ENCODE measurements at regions not wholly inside any gene's neighbourhood (a gene's known extent, or its start where the extent isn't known, plus 50 kb on each side); places are given as distances from the start of the nearest gene placed in this dataset.
"Not testable (repeated sequence)": the region's sequence is repeated elsewhere in the genome, so short reads cannot be mapped to it uniquely, and the experiment has no call there.

DNA sequence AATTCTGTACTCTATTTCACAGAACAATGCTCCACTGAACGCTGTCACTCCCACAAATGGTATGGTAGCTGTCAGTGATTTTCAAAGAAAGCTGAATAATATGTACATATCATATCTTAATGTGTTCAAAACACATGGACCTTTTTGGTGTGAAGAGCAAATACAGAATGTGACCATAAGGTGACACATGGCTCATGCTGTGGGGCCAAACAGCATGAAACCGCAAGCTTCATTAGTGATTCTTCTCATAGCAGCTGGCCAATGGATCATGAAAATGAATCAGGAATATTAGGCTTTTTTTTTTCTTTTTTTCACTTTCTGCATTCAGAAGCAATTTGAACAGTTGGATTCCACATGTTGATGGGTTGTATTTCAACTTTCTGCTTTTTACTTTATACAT lies 54.9 kb upstream of the CDH9 start:
- Histone ChIP-seq H3K4me1 (ENCODE audit: control insufficient read depth in 1 of 2, low read depth in 2 of 2) (no peaks in the 10 kb centered on the region), H3K9me3 (no peaks in the 10 kb centered on the region), H3K27me3 (replicated peaks; ENCODE audit: insufficient read depth) (no peaks in the 10 kb centered on the region), H3K27ac (no peak overlapping the region), H3K4me3 (no peak overlapping the region), H3K36me3 (no peaks in the 10 kb centered on the region)
- ATAC-seq (ENCODE audit: insufficient number of reproducible peaks, low FRiP score, low read depth) (no peak), DNase-seq (ENCODE audit: low spot score) (no peak)
- TF ChIP-seq, protein P1, sequence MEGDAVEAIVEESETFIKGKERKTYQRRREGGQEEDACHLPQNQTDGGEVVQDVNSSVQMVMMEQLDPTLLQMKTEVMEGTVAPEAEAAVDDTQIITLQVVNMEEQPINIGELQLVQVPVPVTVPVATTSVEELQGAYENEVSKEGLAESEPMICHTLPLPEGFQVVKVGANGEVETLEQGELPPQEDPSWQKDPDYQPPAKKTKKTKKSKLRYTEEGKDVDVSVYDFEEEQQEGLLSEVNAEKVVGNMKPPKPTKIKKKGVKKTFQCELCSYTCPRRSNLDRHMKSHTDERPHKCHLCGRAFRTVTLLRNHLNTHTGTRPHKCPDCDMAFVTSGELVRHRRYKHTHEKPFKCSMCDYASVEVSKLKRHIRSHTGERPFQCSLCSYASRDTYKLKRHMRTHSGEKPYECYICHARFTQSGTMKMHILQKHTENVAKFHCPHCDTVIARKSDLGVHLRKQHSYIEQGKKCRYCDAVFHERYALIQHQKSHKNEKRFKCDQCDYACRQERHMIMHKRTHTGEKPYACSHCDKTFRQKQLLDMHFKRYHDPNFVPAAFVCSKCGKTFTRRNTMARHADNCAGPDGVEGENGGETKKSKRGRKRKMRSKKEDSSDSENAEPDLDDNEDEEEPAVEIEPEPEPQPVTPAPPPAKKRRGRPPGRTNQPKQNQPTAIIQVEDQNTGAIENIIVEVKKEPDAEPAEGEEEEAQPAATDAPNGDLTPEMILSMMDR (IDR thresholded peaks at IDR 0.05), result no peak

DNA sequence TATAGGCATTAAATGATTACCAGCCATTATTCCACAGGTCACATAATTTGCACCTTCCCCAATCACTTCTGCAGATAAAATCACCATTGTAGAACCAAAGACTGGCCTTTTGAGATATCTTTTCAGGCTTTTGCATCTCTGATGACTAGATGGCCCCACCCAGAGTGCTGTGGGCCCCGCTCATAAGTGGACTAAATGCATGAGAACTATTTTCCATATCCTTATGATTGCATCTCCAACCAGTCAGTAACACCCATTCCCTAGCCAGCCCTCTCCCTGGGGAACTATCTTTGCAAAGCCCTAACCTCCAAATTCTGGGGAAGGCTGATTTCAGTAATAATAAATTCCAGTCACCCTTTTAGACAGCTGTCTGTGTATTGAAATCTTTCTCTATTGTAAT lies 53.5 kb upstream of the CDH9 start:
- Histone ChIP-seq H3K27me3 (replicated peaks; ENCODE audit: insufficient read depth) (no peaks in the 10 kb centered on the region), H3K4me1 (ENCODE audit: control insufficient read depth in 1 of 2, low read depth in 2 of 2) (no peaks in the 10 kb centered on the region), H3K4me3 (no peak overlapping the region), H3K36me3 (no peaks in the 10 kb centered on the region), H3K27ac (no peak overlapping the region), H3K9me3 (no peaks in the 10 kb centered on the region)
- DNase-seq (ENCODE audit: low spot score) (no peak), ATAC-seq (ENCODE audit: insufficient number of reproducible peaks, low FRiP score, low read depth) (no peak)
- TF ChIP-seq, protein P1 (IDR thresholded peaks at IDR 0.05), result no peak

DNA sequence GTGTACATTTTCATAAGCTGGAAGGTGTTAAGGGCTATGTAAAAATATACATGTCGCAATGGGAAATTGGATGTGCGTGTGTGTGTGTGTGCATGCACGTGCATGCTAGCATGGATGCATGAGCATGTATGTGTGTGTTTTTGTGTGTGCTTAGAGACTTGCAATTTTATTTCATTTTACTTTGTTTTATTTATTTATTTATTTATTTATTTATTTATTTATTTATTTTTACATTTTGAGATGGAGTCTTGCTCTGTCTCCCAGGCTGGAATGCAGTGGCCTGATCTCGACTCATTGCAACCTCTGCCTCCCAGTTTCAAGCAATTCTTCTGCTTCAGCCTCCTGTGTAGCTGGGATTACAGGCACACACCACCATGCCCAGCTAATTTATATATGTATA lies 50.4 kb upstream of the CDH9 start:
- not testable (repeated sequence) for ATAC-seq (ENCODE audit: insufficient number of reproducible peaks, low FRiP score, low read depth)

More for the DNA sequence above, 50.4 kb upstream of the CDH9 start:
- not testable (repeated sequence) for H3K27me3 ChIP-seq (replicated peaks; ENCODE audit: insufficient read depth); H3K27ac ChIP-seq; H3K36me3 ChIP-seq; DNase-seq (ENCODE audit: low spot score); H3K4me1 ChIP-seq (ENCODE audit: control insufficient read depth in 1 of 2, low read depth in 2 of 2); H3K4me3 ChIP-seq; H3K9me3 ChIP-seq
